ENCODE measurements at regions not wholly inside any gene's neighbourhood (a gene's known extent, or its start where the extent isn't known, plus 50 kb on each side); places are given as distances from the start of the nearest gene placed in this dataset.

DNA sequence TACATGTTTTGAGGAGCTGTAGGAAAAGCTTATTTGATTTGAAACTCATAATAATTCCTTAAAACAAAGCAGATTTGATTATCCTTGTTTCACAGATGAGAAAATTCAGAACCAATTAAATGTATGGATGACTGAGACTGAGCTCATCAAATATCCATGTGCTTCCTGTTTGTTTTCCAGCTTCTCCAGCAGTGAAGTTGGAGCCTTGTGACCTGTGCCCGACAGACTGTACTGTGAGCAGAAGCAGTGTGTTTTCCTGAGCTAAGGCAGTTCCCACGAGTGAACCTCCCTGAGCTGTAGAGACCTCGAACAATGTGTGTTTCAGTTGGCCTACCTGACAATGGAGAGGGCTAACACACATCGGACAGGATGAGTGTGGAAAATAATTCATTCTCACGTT is 599.5 kb upstream of the NRSN1 start:
- TF ChIP-seq, protein P1, sequence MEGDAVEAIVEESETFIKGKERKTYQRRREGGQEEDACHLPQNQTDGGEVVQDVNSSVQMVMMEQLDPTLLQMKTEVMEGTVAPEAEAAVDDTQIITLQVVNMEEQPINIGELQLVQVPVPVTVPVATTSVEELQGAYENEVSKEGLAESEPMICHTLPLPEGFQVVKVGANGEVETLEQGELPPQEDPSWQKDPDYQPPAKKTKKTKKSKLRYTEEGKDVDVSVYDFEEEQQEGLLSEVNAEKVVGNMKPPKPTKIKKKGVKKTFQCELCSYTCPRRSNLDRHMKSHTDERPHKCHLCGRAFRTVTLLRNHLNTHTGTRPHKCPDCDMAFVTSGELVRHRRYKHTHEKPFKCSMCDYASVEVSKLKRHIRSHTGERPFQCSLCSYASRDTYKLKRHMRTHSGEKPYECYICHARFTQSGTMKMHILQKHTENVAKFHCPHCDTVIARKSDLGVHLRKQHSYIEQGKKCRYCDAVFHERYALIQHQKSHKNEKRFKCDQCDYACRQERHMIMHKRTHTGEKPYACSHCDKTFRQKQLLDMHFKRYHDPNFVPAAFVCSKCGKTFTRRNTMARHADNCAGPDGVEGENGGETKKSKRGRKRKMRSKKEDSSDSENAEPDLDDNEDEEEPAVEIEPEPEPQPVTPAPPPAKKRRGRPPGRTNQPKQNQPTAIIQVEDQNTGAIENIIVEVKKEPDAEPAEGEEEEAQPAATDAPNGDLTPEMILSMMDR (IDR thresholded peaks at IDR 0.05) = no peak
- TF ChIP-seq POLR2AphosphoS5 (IDR thresholded peaks at IDR 0.05) = no peak
- TF ChIP-seq POLR2A (IDR thresholded peaks at IDR 0.05) = no peak
- TF ChIP-seq EP300 (IDR thresholded peaks at IDR 0.05) = no peak

Data from stomach (tissue), 4 donors.